T-helper 2 cell treated with Interferon-gamma antibody and Interleukin-4, amounts not matched to agents 5 μg/mL and 100 μg/mL, for 36 hours (primary cell): ENCODE measurements at regions not wholly inside any gene's neighbourhood (a gene's known extent, or its start where the extent isn't known, plus 50 kb on each side); places are given as distances from the start of the nearest gene placed in this dataset.
"Not testable (repeated sequence)": the region's sequence is repeated elsewhere in the genome, so short reads cannot be mapped to it uniquely, and the experiment has no call there.

ENCODE experiments used
- DNase-seq: peaks from one replicate; pipeline ENCODE4 v3.0.0; 2021; ENCODE audit warnings: low spot score
- H3K27ac Mint-ChIP-seq: one replicate; pipeline ENCODE4 v1.8.0; 2021; ENCODE audit warnings: mild to moderate bottlenecking, mixed read lengths
- H3K27me3 Mint-ChIP-seq: one replicate; pipeline ENCODE4 v1.8.0; 2021; ENCODE audit warnings: low read depth, mixed read lengths
- H3K36me3 Mint-ChIP-seq: one replicate; pipeline ENCODE4 v1.8.0; 2021; ENCODE audit warnings: low read depth, mixed read lengths
- H3K4me1 Mint-ChIP-seq: one replicate; pipeline ENCODE4 v1.8.0; 2021; ENCODE audit warnings: low read depth, mixed read lengths
- H3K4me3 Mint-ChIP-seq: one replicate; pipeline ENCODE4 v1.8.0; 2022; ENCODE audit warnings: mild to moderate bottlenecking, moderate library complexity, mixed read lengths
- H3K9me3 Mint-ChIP-seq: one replicate; pipeline ENCODE4 v1.8.0; 2021; ENCODE audit warnings: mixed read lengths

- DNase-seq, H3K9me3 Mint-ChIP-seq, H3K27me3 Mint-ChIP-seq: not testable (repeated sequence)
These were observed 119.4 kb upstream of the GHITM start for GRCh38 chr10:84019854-84020458.

GRCh38 chr10:84026821-84027257, 112.5 kb upstream of the GHITM start:
- H3K4me3 Mint-ChIP-seq: no peak overlapping the region
- no peaks in the 10 kb centered on the region for H3K27me3 Mint-ChIP-seq
- no peaks in the 10 kb centered on the region for H3K36me3 Mint-ChIP-seq
- peaks cover 9% of the 10 kb centered on the region for H3K9me3 Mint-ChIP-seq
- H3K4me1 Mint-ChIP-seq: no peaks in the 10 kb centered on the region
- no peak overlapping the region for H3K27ac Mint-ChIP-seq
- no peak for DNase-seq

More at GRCh38 chr10:84019854-84020458, 119.4 kb upstream of the GHITM start:
- H3K36me3 Mint-ChIP-seq, H3K27ac Mint-ChIP-seq, H3K4me1 Mint-ChIP-seq, H3K4me3 Mint-ChIP-seq: not testable (repeated sequence)

GRCh38 chr10:84029840-84030239, 109.5 kb upstream of the GHITM start:
- no peaks in the 10 kb centered on the region for H3K36me3 Mint-ChIP-seq
- no peak overlapping the region for H3K4me3 Mint-ChIP-seq
- no peak overlapping the region for H3K27ac Mint-ChIP-seq
- H3K4me1 Mint-ChIP-seq: no peaks in the 10 kb centered on the region
- no peaks in the 10 kb centered on the region for H3K9me3 Mint-ChIP-seq
- H3K27me3 Mint-ChIP-seq: no peaks in the 10 kb centered on the region
- no peak for DNase-seq

- Mint-ChIP-seq H3K4me3 (no peak overlapping the region), H3K27ac (no peak overlapping the region), H3K27me3 (no peaks in the 10 kb centered on the region), H3K4me1 (no peaks in the 10 kb centered on the region), H3K9me3 (no peaks in the 10 kb centered on the region), H3K36me3 (no peaks in the 10 kb centered on the region)
- no peak for DNase-seq
These were observed 101.3 kb upstream of the GHITM start for GRCh38 chr10:84038035-84038434.

DNA sequence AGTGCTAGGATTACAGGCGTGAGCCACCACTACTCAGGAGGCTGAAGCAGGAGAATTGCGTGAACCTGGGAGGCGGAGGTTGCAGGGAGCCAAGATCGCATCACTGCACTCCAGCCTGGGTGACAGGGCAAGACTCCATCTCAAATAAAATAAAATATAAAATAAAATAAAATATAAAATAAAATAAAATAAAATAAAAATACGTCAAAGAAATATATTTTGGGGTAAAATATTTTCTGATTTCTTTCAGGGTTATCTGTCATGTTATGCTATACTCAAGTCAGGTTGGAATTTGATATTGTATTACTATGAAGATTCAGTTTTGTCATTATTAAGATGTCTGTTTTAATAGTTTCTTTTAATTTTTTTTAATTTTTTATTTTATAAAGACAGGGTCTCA, 99.4 kb upstream of the GHITM start:
- no peaks in the 10 kb centered on the region for H3K36me3 Mint-ChIP-seq
- H3K4me3 Mint-ChIP-seq: no peak overlapping the region
- H3K27ac Mint-ChIP-seq: no peak overlapping the region
- no peaks in the 10 kb centered on the region for H3K4me1 Mint-ChIP-seq
- no peaks in the 10 kb centered on the region for H3K27me3 Mint-ChIP-seq
- DNase-seq: no peak
- no peaks in the 10 kb centered on the region for H3K9me3 Mint-ChIP-seq

DNA sequence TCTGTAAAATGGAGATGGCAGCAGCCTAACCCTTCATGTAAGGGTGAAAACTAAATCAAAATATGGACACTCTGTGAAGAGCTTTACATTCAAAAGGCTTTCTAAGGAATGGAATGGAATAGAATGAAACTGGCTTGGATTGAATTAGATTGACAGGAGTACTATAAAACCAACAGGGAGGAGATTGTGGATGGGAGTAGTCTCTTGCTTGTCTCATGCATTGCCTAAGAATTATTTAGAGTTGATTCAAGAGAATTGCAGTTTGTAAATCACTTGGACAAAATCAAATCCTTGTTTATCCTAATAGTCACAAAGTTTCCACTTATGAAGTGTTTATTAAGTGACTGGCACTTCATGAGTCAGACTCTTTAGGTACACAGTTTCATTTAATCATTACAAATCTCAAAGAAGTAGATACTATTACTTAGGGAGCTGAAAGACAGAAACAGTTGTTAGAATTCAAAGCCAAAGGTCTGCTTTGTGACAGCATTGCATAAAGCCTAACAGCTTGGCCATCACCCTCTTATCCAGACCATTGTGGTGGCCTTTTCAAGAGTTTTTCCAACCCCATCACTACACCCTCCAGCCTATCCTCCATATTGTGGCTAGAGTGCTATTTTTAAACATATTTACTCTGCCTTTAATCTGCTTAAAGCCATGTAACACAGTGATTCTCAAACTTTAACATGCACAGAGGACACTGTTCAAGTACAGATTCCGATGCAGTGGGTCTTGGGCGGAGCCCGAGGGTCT, 91.9 kb upstream of the GHITM start:
- no peaks in the 10 kb centered on the region for H3K4me1 Mint-ChIP-seq
- H3K9me3 Mint-ChIP-seq: no peaks in the 10 kb centered on the region
- no peaks in the 10 kb centered on the region for H3K36me3 Mint-ChIP-seq
- no peak overlapping the region for H3K4me3 Mint-ChIP-seq
- H3K27me3 Mint-ChIP-seq: no peaks in the 10 kb centered on the region
- DNase-seq: no peak
- no peak overlapping the region for H3K27ac Mint-ChIP-seq

DNA sequence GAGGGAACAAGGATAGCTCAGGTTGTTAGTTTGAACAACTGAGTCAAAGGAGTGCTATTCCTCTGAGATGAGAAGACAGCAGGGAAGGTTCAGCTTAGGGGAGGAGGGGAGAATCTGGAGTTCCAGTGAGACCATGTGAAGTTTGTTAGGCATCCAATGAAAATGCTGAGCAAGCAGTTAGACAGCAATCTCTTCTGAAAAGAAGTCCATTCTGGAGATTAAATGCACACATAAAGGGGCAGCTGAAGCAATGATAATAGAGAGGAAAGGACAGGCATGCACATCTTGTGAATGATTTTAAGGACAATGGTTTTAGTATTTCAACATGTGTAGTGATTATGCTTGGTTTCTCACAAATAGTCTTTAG, 89.7 kb upstream of the GHITM start:
- DNase-seq: no peak
- no peaks in the 10 kb centered on the region for H3K27me3 Mint-ChIP-seq
- H3K27ac Mint-ChIP-seq: no peak overlapping the region
- H3K4me1 Mint-ChIP-seq: no peaks in the 10 kb centered on the region
- no peaks in the 10 kb centered on the region for H3K36me3 Mint-ChIP-seq
- no peak overlapping the region for H3K4me3 Mint-ChIP-seq
- H3K9me3 Mint-ChIP-seq: no peaks in the 10 kb centered on the region

DNA sequence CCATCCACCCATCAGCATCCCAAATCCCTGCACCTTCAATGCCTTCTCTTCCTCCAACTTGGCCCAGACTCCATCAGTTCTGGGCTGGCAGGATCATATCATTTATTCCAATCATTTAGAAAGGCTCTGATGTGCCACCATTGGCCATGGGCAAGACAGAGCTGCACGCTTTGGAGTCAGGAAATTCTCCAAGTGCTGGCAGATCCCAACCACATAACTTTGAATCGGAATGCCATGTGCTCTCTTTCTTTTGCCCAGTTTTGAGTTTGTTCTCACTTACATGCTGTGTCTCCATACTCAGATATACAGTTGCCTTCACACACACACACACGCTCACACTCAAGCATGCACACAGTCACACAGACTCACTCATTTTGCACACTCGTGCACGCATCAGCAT, 85.7 kb upstream of the GHITM start:
- Mint-ChIP-seq H3K4me1 (no peaks in the 10 kb centered on the region), H3K27me3 (no peaks in the 10 kb centered on the region), H3K36me3 (no peaks in the 10 kb centered on the region), H3K27ac (no peak overlapping the region), H3K4me3 (no peak overlapping the region), H3K9me3 (no peaks in the 10 kb centered on the region)
- DNase-seq: no peak

DNA sequence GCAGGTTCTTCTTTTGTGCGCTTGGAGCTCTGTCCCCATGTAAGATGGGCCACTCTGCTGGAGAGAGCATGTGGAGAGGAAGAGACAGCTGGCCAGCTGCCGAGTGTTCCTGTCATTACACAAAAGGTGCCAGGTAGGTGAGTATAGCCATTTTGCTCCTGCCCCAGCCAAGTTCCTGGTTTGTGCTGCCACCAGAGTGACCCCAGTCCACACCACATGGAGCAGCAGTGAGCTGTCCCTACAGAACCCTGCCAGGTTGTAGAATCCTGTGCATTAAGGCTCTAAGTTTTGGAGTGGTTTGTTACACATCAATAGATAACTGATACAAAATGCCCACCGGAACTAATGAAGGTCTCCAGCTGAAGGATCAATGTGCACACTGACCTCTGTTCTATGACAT, 84.6 kb upstream of the GHITM start:
- no peaks in the 10 kb centered on the region for H3K9me3 Mint-ChIP-seq
- no peaks in the 10 kb centered on the region for H3K36me3 Mint-ChIP-seq
- no peaks in the 10 kb centered on the region for H3K27me3 Mint-ChIP-seq
- DNase-seq: no peak
- H3K27ac Mint-ChIP-seq: no peak overlapping the region
- H3K4me1 Mint-ChIP-seq: no peaks in the 10 kb centered on the region
- no peak overlapping the region for H3K4me3 Mint-ChIP-seq

DNA sequence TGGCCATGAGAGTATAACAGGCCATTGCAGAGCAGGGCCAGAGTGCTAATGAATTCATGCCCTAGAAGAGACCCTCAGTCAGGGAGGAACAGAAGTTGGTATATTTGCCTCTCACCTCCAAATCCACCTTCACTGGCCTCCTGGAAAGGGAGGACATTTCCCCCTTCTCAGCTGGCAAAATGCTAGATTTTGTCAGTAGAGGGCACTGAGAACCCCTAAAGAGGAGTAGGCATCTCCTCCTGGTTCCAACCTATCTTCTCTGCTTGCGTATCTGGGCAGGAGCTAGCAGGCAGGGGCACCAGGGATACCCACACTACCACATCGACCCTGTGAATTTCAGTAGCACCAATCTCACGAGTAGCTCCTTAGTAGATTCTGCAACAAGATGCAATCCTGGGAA, 79.8 kb upstream of the GHITM start:
- Mint-ChIP-seq H3K36me3 (no peaks in the 10 kb centered on the region), H3K27ac (no peak overlapping the region), H3K9me3 (no peaks in the 10 kb centered on the region), H3K4me1 (no peaks in the 10 kb centered on the region), H3K27me3 (peaks cover 3% of the 10 kb centered on the region), H3K4me3 (no peak overlapping the region)
- DNase-seq: no peak

DNA sequence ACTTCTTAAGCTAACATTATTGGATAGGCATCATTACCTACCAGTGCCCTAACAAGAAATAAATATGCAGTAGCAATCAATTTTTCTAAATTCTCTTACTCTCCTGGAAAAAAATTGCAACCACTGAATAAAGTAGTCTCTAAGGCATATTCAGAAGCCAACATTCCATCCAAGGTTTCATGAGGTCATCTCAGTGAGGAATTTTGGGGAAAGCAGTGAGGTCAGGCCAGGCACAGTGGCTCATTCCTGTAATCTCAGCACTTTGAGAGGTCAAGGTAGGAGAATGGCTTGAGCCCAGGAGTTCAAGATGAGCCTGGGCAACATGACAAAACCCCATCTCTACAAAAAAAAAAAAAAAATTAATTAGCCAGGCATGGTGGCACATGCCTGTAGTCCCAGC, 75.9 kb upstream of the GHITM start:
- H3K4me3 Mint-ChIP-seq: no peak overlapping the region
- no peak for DNase-seq
- H3K27me3 Mint-ChIP-seq: peaks cover 3% of the 10 kb centered on the region

GRCh38 chr10:84065804-84066601, 73.3 kb upstream of the GHITM start:
- Mint-ChIP-seq H3K27ac (no peak overlapping the region), H3K4me1 (no peaks in the 10 kb centered on the region), H3K4me3 (no peak overlapping the region), H3K36me3 (no peaks in the 10 kb centered on the region), H3K27me3 (no peaks in the 10 kb centered on the region), H3K9me3 (no peaks in the 10 kb centered on the region)
- DNase-seq: no peak

More for the DNA sequence above, 75.9 kb upstream of the GHITM start:
- Mint-ChIP-seq H3K4me1 (no peaks in the 10 kb centered on the region), H3K9me3 (no peaks in the 10 kb centered on the region), H3K27ac (no peak overlapping the region), H3K36me3 (no peaks in the 10 kb centered on the region)

- no peaks in the 10 kb centered on the region for H3K9me3 Mint-ChIP-seq
- no peak for DNase-seq
- H3K4me1 Mint-ChIP-seq: no peaks in the 10 kb centered on the region
- H3K27ac Mint-ChIP-seq: no peak overlapping the region
- no peaks in the 10 kb centered on the region for H3K27me3 Mint-ChIP-seq
- no peak overlapping the region for H3K4me3 Mint-ChIP-seq
- no peaks in the 10 kb centered on the region for H3K36me3 Mint-ChIP-seq
These were observed 64.8 kb upstream of the GHITM start for GRCh38 chr10:84074521-84074920.

GRCh38 chr10:84075226-84076046, 63.9 kb upstream of the GHITM start:
- Mint-ChIP-seq H3K27me3 (no peaks in the 10 kb centered on the region), H3K36me3 (no peaks in the 10 kb centered on the region), H3K9me3 (no peaks in the 10 kb centered on the region), H3K4me3 (no peak overlapping the region), H3K4me1 (no peaks in the 10 kb centered on the region), H3K27ac (no peak overlapping the region)
- DNase-seq: no peak
